Epidermal melanocyte (primary cell): ENCODE measurements at regions not wholly inside any gene's neighbourhood (a gene's known extent, or its start where the extent isn't known, plus 50 kb on each side); places are given as distances from the start of the nearest gene placed in this dataset.

Source experiments
- DNase-seq: peaks from one replicate; pipeline ENCODE4 v3.0.0; 2011; ENCODE audit warnings: low spot score; ENCODE audit not compliant: insufficient read length

DNA sequence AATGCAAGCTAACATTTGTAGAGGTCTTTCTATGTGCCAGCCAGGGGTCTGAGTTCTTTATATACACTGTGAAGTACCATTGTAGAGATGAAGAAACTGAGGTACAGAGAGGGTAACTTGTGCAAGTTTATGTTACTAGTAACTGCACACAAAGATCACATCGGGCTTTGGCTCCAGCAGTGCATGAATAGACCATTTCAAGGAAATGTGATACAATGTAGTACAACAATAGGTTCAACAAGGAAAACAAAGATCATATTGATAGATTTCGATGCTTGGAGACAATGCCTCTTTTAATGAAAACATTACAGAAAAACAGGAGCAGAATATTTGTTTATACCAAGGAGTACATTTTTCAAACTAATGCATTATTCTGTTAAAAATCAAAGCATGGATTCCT lies 115.3 kb downstream of the POLR2M start:
- DNase-seq = no peak

DNA sequence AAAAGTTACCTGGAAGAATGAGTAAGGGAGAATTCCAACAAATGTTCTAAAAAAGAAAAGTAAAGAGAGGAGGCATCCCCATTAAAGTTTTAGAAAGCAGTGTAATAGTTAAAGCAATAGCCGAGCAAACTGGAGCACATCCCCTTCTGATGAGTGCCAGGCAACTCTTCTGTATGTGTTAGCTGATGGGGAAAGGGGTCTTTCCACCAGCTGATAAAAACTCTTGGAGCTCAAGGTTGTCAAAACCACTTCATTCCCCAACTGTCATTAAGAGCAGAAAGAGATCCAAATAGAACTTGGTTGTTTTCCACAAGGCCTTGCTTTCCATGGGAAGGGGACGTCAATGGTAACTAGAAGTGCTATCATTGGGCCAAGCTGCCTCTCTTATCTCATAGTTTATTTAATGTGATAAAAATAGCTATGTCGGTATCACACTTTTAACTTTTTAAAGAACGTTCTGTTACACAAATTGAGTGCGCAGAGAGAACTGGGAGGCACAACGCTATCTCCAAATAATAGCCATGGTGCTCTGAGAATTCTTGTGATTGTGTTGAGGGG lies 116.9 kb downstream of the POLR2M start:
- no peak for DNase-seq

DNA sequence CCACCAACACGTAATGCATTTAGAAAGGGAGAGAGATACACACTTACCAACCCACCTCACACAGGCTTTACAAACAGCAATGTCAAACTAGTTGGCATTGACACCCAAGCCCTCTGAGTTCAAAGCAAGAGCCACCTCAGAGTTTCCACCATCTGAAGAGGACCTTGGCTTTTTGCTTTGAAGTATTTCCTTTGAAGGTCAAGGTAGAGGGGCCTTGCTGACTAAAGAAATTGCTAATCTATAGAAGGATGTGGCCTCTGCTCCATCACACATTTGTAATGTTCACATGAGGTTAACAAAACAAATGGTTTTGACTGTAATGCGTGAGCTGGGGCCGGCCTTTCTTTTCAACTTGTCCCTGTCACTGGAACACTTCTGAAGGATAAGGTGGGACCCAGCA lies 117.7 kb downstream of the POLR2M start:
- DNase-seq = no peak

DNA sequence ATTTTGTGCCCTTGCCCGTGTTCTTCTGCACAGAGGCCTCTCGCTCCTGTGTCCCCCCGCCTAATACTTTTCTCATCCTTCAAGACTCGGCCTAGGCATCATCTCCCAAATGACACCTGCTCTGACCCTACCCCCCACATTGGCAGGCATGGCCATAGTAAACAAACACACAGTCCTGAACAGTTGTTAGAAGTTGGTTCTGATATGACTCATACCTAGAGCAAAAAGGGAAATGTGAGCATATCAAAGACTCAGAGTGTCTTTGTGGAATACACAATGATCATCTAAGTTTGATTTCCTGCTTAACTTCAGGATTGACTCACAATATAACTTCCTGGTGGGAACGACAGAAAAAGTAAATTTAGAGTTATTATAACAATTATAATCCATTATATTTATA lies 120.5 kb downstream of the POLR2M start:
- DNase-seq = no peak

DNA sequence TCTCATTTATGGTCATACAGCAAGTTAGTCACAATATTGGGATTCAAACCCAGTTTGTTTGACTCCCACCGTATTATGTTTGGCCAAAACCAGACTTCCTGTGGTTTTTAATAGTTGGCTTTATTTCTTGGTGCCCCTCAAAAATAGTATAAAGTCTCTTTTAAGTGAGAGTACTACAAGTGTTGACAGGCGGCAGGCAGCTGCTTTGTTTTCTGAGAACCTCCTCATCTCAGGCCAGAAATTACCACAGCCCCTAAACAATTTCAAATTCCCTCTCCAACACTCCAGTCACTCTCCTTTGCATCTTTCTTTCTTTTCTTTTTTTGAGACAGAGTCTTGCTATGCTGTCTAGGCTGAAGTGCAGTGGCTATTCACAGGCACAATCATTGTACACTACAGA lies 121.5 kb downstream of the POLR2M start:
- DNase-seq = no peak

DNA sequence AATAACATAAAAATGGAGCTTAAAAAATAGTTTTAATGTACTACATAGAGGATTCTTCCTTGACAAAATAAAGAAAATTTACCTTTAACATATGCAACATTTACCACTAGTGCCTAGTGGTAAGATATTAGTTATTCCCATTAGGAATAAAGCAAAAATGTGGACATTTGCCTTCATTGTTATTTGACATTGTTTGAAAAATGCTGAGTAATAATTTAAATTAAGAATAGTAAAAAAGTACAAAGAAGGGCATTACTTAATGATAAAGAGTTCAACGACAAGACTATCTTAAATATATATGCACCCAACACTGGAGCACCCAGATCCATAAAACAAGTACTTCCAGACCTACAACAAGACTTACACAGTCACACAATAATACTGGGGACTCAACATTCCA lies 125.7 kb downstream of the POLR2M start:
- DNase-seq = no peak

DNA sequence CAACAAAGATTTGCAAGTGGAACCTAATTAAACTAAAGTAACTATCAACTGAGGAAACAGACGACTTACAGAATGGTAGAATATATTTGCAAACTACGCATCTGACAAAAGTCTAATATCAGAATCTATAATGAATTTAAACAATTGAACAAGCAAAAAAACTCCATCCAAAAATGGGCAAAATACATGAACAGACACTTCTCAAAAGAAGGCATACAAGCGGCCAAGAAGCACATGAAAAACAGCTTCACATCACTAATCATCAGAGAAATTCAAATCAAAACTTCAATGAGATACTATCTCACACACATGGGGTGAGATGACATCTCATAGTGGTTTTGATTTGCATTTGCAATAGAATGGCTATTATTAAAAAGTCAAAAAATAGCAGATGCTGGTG lies 128.6 kb downstream of the POLR2M start:
- no peak for DNase-seq

DNA sequence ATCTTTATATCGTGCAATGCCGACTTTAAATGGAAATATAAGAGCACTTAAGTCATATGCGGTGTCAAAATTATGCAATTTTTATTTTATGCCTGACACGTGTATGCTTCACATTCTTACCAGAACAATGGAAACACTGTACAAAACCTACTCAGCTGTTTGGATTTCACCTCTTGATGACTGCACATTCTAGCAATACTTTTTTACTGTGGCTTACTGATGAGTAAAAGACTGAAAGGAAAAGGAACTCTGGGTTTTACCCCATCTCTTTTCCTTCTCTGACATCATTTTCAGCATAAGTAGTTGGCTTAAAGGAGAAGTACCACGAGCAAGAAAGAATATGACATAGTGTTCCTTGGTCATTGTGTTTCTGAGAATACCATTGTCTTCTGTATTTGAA lies 142.8 kb downstream of the POLR2M start:
- no peak for DNase-seq

DNA sequence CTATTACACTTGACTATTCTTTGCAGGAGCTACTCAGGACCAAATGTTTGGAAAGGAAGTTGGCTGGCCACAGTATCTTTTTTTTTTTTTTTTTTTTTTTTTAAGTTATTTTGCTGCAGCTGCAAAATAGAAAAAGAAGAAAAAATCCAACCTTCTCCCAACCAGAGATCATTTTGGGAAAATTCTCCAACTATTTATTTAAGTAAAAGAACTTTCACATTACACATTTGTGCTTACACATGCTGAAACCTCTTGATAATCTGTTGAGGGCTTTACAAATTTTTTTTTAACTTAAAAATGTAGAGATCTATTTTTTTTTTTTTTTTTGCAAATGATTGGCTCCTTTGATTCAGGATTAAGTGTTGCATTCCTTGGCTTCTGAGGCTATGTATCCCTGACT lies 148.0 kb downstream of the POLR2M start:
- no peak for DNase-seq

DNA sequence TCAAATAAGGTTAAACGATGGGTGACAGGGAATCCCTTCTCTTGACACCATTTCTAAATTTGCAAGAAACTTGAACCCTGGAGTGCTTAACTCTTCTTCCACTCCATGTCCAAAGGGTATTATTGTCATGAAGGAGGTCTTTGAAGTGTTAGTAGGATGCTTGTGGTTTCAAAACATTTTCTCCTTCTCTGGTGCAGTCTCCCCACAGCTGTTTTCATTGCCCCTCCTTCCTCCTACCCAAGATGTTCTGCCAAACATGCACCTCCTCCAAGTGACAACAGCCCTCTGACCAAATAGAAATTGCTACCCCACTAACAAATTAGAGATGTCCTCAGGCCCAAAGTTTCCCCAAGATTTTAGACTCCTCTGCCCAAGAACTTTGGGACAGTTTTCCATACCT lies 151.4 kb downstream of the POLR2M start:
- no peak for DNase-seq

DNA sequence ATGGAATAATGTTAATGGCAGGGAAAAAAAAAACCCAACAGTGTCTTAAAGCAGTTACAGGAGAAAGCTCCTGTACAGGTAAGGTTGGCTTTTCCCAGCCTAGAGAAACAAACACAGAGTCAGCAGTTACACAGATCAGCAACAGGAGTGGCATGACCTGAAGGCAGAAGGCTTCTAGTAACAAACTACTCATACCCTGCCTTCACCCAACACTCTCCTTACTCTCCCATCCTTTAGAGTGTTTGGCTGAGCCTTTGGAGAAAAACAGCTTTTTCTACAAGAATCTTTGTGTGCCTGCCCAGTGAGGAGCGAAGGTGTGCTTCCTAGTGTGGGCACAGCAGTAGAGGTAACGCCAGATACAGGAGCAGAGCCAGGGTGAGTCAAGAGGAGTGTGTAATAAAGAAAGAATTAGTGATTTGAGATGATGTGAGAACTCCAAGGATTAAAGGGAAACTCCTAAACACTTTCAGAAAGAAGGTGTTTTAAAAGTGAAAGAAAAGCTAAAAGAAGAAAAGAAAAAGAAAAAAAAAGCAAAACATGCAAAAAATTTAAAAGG lies 152.7 kb downstream of the POLR2M start:
- no peak for DNase-seq

DNA sequence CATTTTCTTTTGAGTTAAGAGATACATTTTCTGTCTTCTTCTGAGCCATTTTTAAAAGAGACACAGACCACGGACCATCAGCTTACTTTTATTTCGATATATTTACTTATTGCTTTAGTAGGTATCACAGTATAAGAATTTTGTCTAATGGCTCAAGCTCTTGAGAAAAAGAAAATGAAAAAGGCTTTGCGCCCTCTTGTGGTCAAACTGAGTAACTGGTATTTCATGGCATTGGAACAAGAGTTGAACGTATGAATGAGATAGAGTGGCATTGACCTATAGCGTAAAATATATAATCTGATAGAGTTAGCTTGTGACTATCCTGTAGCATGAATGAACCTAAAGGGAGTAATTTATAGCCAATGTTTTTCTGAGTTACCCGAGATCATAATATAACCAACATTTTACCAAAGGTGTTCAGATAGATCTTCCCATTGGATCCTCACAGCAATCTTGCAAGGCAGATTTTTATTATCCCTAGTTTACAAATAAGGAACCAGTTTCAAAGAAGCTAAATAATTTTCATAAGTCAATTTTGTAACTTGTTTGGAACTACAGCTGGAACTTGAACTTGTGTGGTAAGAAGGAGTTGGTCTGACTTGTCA lies 154.6 kb downstream of the POLR2M start:
- DNase-seq = no peak

DNA sequence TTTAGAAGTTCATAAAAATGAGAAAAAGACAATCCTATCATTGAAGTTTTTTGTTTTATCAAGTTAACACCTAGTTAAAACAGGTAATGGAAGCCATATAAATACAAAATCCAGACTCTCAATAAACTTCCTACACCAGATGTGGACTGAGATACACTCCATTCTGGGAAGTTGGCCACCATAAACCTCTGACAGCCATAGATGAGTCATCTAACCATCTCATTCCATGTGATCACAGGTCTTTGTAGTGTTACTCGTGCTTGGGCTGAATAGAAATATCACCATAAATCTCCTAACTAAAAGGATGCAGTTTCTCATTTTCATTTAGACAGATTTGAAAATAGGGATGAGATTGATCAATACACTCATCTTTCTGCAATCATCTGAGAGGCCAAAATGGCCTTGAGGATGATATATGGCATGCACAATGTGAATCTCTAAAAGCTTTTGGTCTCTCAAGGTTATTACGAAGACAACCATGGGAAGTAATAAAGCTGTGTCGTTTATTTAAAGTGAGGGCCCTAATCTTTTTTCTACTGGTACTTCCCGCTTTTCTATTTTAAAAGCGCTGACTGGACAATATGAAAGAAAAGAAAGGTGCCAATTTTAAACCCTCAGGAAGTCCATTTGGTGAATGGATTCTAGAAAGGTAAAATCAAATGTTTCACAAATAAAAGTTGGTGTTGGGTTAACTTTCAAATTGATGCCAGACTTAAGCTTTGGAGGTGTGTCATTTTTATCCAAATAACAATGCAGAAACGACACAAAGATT lies 155.5 kb downstream of the POLR2M start:
- no peak for DNase-seq

DNA sequence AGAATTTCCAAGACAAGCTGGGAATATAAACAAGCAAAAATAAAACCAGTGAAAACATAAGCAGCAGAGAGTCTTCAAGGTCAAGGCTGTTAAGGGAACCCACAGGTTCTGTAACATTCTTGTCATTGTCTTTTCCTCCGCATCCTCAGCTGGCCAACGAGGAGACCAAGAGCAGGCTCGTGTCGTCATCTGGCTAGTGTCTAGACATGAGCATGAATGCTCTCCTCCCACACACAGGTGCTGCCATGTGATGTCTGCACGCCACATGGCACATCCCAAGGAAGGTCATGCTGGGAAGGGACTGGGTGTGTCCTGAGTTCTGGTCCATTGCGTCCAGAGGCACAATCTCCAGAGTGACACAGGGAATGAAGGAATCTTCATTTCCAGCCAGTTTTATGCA lies 156.2 kb downstream of the POLR2M start:
- DNase-seq = no peak

DNA sequence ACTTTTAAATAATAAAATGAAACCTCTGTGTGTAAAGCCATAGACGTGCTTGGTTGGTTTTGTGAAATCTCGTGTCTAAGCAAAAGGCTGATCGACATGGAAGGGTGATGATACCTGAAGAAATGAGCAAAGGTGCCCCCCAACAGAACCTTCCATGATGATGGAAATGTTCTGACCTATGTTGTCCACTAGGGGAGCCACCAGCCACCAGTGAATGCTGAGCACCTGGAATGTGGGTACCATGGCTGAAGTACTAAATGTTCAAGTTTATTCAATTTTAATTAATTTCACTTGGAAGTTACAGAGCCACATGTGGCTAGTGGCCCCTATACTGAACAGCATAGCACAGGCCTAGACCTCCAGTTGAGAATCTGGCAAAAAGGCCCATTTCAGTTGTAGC lies 158.8 kb downstream of the POLR2M start:
- no peak for DNase-seq

DNA sequence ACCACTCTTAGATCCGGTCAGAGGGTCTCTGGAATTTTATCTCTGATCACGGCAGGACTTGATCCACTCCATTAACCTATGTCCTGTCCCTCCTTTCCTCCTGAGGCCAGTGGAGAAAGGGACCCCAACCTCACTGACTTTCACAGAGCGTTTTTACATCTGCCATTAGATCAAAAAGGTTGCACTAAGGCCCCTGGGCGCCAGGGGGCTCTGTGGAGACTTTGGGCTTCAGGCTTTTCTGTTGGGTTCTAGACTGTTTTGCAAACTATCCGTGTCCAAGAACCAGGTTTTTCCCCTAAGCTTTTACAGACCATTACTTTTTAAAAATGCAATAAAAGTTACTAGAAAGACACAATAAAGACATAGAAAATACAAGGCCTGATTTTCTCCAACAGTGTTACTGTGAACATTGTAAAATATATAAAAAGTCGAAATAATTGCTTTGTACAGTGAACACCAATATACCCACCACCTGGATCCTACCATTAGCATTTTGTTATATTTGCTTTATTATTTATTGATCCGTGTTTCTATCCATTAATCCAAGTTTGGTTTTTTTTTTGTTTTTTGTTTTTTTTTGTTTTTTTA lies 159.7 kb downstream of the POLR2M start:
- no peak for DNase-seq

DNA sequence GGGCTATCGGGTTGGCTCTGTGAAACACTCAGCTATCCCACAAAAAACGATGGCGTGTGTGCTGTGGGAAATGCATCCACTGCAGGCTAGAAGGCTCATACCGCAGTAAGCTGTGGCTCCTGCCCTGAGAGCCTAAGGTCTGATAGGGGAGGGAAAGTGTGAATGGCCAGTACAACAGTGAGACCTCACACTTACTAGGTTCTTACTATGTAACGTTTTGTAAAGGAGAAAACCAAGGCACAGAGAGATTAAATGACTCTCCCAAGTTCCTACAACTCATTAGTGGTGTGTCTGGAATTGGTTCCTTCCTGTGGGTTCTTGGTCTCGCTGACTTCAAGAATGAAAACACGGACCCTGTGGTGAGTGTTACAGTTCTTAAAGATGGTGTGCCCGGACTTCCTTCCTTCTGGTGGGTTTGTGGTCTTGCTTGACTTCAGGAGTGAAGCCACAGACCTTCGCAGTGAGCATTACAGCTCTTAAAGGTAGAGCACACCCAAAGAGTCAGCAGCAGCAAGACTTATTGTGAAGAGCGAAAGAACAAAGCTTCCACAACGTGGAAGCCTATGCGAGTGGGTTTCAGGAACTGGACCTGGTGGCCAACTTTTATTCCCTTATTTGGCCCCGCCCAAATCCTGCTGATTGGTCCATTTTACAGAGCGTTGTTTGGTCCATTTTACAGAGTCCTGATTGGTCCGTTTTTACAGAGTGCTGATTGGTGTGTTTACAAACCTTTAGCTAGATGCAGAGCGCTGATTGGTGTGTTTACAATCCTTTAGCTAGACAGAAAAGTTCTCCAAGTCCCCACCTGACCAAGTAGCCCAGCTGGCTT lies 161.7 kb downstream of the POLR2M start:
- DNase-seq = no peak

DNA sequence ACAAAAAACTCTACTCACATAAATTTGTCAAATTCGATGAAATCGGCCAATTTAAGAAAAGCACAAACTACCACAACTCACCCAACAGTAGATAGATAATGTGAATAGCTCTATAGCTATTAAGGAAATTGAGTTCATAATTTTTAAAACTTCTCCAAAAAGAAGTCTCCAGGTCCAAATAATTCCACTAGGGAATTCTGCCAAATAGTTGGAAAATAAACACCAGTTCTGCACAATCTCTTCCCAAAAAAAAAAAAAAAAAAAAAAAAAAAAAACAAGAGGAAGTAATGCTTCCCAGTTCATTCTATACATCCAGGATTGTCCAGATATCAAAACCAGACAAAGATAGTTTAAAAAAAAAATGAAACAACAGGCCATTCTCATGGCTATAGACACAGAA lies 164.2 kb downstream of the POLR2M start:
- no peak for DNase-seq

DNA sequence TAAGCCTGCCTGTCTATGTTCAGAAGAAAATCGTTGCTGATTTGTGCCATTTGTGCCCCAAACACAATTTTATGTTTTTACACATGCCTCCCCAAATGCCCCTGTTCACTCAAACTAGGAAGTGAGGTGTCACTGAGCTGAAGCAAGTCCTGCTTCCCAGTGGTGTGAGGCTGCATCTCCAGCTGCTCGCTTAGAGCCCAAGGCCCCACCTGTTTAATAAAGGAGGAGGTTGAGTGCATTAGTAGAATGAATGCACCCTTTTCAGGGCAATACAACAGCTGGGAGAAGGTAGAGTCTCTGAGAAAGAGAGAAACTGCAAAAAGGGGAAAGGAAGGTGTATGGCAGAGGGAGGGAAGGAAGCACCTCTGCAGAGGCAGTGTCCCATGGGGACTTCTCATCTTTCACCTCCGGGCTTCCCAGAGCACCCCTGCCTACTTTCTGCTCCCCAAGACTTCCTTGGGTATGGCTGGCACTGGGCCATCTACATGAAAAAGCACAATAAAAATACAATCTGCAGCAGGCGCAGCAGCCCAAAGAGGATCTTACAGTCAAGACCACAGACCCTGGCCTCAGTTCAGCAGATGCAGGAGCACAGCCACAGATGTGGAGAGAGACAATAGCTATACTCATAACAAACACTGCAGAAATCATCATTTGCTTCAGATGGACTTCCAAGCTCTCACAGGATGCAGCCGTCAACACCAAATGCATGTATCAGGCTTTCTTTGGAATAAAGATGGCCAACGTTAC lies 165.9 kb downstream of the POLR2M start:
- no peak for DNase-seq

DNA sequence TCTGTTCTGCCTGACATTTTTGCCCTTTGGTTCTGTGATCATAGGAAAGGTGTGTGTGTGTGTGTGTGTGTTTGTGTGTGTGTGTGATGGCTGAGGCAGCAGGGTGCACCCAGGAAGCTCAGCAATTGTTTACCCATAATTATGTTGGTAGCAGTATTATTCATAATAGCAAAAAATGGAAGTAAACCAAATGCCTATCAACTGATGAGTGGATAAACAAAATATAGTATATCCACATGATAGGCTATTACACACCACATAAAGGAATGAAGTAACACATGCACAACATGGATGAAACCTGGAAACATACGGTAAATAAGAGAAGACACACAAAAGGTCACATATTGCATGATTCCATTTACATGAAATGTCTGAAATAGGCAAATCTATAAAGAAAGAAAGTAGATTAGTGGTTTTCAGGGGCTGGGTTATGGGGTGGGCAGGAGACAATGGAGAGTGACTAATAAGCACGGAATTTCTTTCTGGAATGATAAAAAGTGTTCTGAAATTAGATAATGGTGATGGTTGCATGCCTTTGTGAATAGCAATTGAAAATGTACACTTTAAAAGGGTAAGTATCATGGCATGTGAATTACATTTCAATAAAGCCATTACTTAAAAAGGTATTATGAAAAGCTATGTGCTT lies 167.2 kb downstream of the POLR2M start:
- no peak for DNase-seq
